H1 (cell line): ENCODE measurements at regions not wholly inside any gene's neighbourhood (a gene's known extent, or its start where the extent isn't known, plus 50 kb on each side); places are given as distances from the start of the nearest gene placed in this dataset.

Experiments
- HDAC2 ChIP-seq, 2 experiments: fragments of 300-600 bp in 1 of 2; sonication (generic) in 1 of 2; IDR thresholded peaks; 2 replicates each; pipeline ENCODE4 v1.6.1; 2011 to 2012; ENCODE audit warnings: low read depth in 2 of 2, low read length in 2 of 2, mild to moderate bottlenecking in 2 of 2, moderate library complexity in 2 of 2, borderline replicate concordance in 1 of 2, inconsistent platforms in 1 of 2
- POLR2A ChIP-seq, 2 experiments: IDR thresholded peaks; 1 replicate in 1 of 2; 2 replicates in 1 of 2; pipeline ENCODE4 v1.6.1; 2011; ENCODE audit warnings: low read depth in 2 of 2, low read length in 2 of 2, mild to moderate bottlenecking in 2 of 2; ENCODE audit errors: control extremely low read depth in 1 of 2
- SUZ12 ChIP-seq: fragments of 200-600 bp; sonication (generic); IDR thresholded peaks from 2 replicates; pipeline ENCODE4 v1.6.1; 2012; ENCODE audit warnings: mild to moderate bottlenecking, inconsistent platforms, low read length, moderate library complexity, mixed read lengths
- TF ChIP-seq, protein P1 (sequence below), 3 experiments: IDR thresholded peaks; 1 replicate in 2 of 3; 2 replicates in 1 of 3; pipeline versions ENCODE4 v1.5.1 to v1.6.1; 2011; ENCODE audit warnings: low read length in 3 of 3, mild to moderate bottlenecking in 3 of 3, inconsistent platforms in 2 of 3, low read depth in 1 of 3, moderate library complexity in 1 of 3; ENCODE audit not compliant: insufficient read depth in 1 of 3; ENCODE audit errors: control extremely low read depth in 1 of 3

DNA sequence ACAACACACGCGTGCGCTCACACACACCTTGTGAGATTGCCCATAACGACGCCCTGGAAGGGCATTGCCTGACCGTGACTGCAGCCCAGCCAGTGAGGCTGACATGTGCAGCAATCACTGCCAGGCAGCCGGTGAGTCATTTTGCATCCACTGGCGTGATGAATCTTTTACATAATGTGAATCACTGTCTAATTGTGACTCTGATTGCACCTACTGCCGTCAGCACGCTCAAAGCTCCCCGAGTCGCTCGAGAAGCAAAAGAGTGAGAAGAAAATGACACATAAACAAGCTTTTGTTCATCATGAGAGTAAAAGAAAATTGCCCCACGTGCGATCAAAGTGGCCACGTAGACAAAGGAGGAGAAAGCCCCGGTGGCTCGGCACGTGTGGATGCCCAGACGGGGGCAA lies 117.4 kb upstream of the PFKP start:
- TF ChIP-seq SUZ12 (no peak), POLR2A (IDR thresholded peaks at IDR 0.05; ENCODE audit: control extremely low read depth in 1 of 2, low read depth in 2 of 2, low read length in 2 of 2) (no peak), HDAC2 (IDR thresholded peaks at IDR 0.05; ENCODE audit: borderline replicate concordance in 1 of 2, low read depth in 2 of 2, low read length in 2 of 2) (no peak)
- TF ChIP-seq, protein P1, sequence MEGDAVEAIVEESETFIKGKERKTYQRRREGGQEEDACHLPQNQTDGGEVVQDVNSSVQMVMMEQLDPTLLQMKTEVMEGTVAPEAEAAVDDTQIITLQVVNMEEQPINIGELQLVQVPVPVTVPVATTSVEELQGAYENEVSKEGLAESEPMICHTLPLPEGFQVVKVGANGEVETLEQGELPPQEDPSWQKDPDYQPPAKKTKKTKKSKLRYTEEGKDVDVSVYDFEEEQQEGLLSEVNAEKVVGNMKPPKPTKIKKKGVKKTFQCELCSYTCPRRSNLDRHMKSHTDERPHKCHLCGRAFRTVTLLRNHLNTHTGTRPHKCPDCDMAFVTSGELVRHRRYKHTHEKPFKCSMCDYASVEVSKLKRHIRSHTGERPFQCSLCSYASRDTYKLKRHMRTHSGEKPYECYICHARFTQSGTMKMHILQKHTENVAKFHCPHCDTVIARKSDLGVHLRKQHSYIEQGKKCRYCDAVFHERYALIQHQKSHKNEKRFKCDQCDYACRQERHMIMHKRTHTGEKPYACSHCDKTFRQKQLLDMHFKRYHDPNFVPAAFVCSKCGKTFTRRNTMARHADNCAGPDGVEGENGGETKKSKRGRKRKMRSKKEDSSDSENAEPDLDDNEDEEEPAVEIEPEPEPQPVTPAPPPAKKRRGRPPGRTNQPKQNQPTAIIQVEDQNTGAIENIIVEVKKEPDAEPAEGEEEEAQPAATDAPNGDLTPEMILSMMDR (IDR thresholded peaks at IDR 0.05; ENCODE audit: control extremely low read depth in 1 of 3, insufficient read depth in 1 of 3, low read depth in 1 of 3, low read length in 3 of 3), result no peak
